Sigmoid colon (tissue), 4 donors: ENCODE measurements at regions not wholly inside any gene's neighbourhood (a gene's known extent, or its start where the extent isn't known, plus 50 kb on each side); places are given as distances from the start of the nearest gene placed in this dataset.

Experiments
- POLR2A ChIP-seq, 2 donors: fragments of 450-650 bp; IDR thresholded peaks; one replicate each; pipeline ENCODE4 v1.6.1; 2016; ENCODE audit warnings: antibody characterized with exemption in 2 of 2, mild to moderate bottlenecking in 2 of 2, moderate library complexity in 2 of 2
- POLR2AphosphoS5 ChIP-seq, 4 donors: sonication (generic); formaldehyde crosslinking; IDR thresholded peaks; one replicate each; pipeline ENCODE4 v1.6.1; 2017; ENCODE audit warnings: antibody characterized with exemption in 4 of 4
- TF ChIP-seq, protein P1 (sequence below), 4 experiments: fragments of 450-650 bp in 3 of 4; fragments of 200-600 bp in 1 of 4; IDR thresholded peaks; one replicate each; pipeline ENCODE4 v1.5.1; 2016 to 2019; ENCODE audit warnings: antibody characterized with exemption in 4 of 4, mild to moderate bottlenecking in 3 of 4, moderate library complexity in 2 of 4

DNA sequence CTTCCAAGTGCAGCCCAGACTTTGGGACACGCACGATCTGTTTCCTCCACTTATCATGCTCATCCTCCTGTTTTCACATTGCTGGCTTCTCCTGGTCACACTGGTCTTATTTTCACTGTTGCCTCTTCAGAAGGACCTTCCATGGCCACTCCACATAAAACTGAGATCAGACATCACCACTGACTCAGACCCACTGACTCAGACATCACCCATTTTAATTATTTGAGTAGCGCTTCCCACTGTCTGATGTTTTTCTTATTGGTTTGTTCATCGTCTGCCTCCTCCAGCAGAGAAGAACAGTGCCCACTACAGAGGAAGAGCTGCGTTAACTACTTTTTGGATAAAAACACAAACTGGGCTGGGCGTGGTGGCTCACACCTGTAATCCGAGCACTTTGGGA is 270.5 kb upstream of the PWP1 start:
- TF ChIP-seq, protein P1, sequence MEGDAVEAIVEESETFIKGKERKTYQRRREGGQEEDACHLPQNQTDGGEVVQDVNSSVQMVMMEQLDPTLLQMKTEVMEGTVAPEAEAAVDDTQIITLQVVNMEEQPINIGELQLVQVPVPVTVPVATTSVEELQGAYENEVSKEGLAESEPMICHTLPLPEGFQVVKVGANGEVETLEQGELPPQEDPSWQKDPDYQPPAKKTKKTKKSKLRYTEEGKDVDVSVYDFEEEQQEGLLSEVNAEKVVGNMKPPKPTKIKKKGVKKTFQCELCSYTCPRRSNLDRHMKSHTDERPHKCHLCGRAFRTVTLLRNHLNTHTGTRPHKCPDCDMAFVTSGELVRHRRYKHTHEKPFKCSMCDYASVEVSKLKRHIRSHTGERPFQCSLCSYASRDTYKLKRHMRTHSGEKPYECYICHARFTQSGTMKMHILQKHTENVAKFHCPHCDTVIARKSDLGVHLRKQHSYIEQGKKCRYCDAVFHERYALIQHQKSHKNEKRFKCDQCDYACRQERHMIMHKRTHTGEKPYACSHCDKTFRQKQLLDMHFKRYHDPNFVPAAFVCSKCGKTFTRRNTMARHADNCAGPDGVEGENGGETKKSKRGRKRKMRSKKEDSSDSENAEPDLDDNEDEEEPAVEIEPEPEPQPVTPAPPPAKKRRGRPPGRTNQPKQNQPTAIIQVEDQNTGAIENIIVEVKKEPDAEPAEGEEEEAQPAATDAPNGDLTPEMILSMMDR (IDR thresholded peaks at IDR 0.05): no peak
- TF ChIP-seq POLR2AphosphoS5 (IDR thresholded peaks at IDR 0.05) (no peak), POLR2A (IDR thresholded peaks at IDR 0.05) (no peak)
